ENCODE measurements at regions not wholly inside any gene's neighbourhood (a gene's known extent, or its start where the extent isn't known, plus 50 kb on each side); places are given as distances from the start of the nearest gene placed in this dataset.

DNA sequence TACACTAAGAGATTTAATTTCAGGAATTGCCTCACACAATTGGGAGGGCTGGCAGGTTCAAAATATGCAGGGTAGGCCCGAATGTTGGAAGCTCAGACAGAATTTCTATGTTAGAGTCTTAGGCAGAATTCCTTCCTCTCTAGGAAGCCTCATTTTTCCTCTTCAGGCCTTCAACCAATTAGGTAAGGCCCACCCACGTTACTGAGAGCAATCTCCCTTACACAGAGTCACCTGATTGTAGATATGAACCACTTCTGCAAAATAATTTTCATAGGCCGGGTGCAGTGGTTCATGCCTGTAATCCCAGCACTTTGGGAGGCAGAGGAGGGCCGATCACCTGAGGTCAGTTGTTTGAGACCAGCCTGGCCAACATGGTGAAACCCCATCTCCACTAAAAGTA is 50.2 kb upstream of the HIVEP1 start:
- TF ChIP-seq, protein P1, sequence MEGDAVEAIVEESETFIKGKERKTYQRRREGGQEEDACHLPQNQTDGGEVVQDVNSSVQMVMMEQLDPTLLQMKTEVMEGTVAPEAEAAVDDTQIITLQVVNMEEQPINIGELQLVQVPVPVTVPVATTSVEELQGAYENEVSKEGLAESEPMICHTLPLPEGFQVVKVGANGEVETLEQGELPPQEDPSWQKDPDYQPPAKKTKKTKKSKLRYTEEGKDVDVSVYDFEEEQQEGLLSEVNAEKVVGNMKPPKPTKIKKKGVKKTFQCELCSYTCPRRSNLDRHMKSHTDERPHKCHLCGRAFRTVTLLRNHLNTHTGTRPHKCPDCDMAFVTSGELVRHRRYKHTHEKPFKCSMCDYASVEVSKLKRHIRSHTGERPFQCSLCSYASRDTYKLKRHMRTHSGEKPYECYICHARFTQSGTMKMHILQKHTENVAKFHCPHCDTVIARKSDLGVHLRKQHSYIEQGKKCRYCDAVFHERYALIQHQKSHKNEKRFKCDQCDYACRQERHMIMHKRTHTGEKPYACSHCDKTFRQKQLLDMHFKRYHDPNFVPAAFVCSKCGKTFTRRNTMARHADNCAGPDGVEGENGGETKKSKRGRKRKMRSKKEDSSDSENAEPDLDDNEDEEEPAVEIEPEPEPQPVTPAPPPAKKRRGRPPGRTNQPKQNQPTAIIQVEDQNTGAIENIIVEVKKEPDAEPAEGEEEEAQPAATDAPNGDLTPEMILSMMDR (IDR thresholded peaks at IDR 0.05; ENCODE audit: low read depth, low read length): no peak
- DNase-seq (ENCODE audit: extremely low read depth, low read depth): no peak

DNA sequence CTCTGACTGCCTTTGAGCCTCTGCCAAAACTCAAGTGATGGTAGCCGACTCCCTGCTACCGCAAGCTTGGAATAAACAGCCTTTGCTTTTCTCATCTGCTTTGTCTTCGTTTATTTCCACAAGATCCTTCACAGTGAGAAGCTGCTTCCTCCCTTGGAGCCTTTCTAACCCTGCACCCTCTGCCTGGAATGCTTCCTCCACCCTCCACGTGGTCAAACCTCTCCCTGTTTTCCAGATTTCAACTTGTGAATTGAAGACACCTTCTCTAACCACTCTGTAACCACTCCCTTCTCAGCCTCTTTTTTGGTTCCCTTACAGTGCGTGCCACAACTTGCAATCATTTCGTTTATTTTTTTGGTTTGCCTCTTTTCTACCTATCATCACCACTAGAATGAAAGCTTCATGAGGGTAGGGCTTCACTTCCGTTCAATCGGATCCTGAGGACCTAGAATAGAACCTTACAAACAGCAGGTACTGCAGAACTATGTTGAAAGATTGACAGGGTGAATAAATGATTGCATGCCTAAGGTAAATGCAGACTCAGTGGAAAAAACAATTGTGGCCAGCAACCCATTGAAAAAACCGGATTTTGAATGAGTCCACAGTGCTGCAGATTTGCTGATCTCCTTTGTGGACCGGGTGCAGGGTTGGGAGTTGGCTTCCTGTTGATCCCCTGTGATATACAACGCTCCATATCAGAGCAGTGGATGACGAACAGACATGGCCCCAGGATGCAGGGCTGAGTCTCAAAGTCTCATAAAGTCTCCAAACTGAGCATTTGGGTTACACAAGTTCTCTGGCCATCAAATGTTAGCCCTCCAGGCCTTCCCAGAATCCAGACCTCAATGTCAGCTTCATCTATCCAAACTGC is 51.0 kb upstream of the HIVEP1 start:
- TF ChIP-seq, protein P1 (IDR thresholded peaks at IDR 0.05; ENCODE audit: low read depth, low read length): no peak
- DNase-seq (ENCODE audit: extremely low read depth, low read depth): no peak

GRCh38 chr6:11956781-11957180 is 55.3 kb upstream of the HIVEP1 start:
- TF ChIP-seq, protein P1 (IDR thresholded peaks at IDR 0.05; ENCODE audit: low read depth, low read length): no peak
- DNase-seq (ENCODE audit: extremely low read depth, low read depth): no peak

DNA sequence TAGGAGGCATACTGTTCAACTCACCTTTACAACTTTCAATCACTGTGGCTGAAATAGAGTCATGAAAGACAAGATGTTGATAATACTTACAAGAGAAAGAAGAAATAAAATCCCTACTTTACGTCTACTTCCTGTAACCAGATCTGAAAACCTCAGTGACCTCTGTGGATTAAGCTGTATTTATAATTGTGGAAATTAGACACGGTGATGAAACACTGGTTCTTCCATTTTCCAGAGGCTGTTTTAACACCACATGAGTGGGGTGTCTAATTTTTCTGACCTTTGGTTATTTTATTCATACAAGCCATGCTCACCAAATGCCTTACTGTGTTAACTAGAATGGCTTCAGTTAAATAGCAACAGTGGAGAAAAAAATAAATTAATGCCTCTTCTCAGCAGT is 58.5 kb upstream of the HIVEP1 start:
- no peak for DNase-seq (ENCODE audit: extremely low read depth, low read depth)
- TF ChIP-seq, protein P1 (IDR thresholded peaks at IDR 0.05; ENCODE audit: low read depth, low read length): no peak

- DNase-seq (ENCODE audit: extremely low read depth, low read depth): no peak
- TF ChIP-seq, protein P1 (IDR thresholded peaks at IDR 0.05; ENCODE audit: low read depth, low read length): no peak
Measured at GRCh38 chr6:11952316-11952715, 59.8 kb upstream of the HIVEP1 start.

DNA sequence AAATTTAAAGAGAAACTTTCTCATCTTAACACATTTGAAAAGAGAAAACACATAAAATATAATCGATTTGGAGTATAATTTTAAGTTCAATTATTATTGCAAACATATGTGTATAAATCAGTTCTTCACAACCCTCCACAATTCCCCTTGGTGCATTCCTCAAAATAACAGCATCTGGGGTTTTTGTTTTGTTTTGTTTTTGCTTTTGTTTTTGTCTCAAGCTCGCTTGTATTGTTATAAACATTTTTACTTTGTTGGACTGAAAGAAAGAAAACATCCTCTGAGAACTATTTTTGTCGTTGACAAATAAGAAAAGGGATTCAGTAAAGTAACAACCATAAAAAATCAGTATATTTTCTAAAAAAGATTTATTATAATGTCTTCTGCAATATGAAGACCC is 60.2 kb upstream of the HIVEP1 start:
- TF ChIP-seq, protein P1 (IDR thresholded peaks at IDR 0.05; ENCODE audit: low read depth, low read length): no peak
- DNase-seq (ENCODE audit: extremely low read depth, low read depth): no peak

DNA sequence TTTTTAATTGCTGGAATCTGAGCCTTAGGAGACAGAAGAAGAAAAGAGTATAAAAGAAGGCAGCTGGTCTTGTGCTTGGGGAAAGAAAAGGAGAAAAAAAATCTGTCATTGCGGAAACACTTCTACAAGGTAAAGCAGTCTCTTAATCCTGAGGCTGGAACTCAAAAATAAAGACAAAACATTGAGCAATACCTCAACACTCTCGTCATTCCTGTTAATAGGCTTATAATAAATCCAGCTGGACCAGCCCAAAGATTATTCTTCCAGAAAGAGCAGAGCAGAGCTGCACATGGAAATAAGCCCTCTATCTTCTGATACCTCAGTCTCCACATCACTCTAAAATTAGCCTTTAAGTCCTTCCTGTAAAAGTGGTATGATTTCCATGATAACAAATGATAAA is 62.0 kb upstream of the HIVEP1 start:
- TF ChIP-seq, protein P1 (IDR thresholded peaks at IDR 0.05; ENCODE audit: low read depth, low read length): no peak
- DNase-seq (ENCODE audit: extremely low read depth, low read depth): no peak
